Mucosa of descending colon (tissue), 3 donors: ENCODE measurements at regions not wholly inside any gene's neighbourhood (a gene's known extent, or its start where the extent isn't known, plus 50 kb on each side); places are given as distances from the start of the nearest gene placed in this dataset.

ENCODE experiments used
- ATAC-seq: fragments of 200-7000 bp; cut with Tn5 transposase; one replicate; pipeline ENCODE4 v1.9.1; 2020; ENCODE audit warnings: mild to moderate bottlenecking, moderate library complexity
- DNase-seq, 3 donors: peaks; one replicate each; pipeline ENCODE4 v3.0.0-alpha.2; 2020
- H3K36me3 ChIP-seq: fragments of 200-600 bp; one replicate; pipeline ENCODE4 v1.8.0; 2021; ENCODE audit warnings: low read depth, mild to moderate bottlenecking
- H3K4me1 ChIP-seq: fragments of 200-600 bp; one replicate; pipeline ENCODE4 v1.8.0; 2021; ENCODE audit warnings: low read depth, mild to moderate bottlenecking
- H3K4me3 ChIP-seq: fragments of 200-600 bp; one replicate; pipeline ENCODE4 v1.8.0; 2021; ENCODE audit warnings: mild to moderate bottlenecking
- H3K9me3 ChIP-seq: fragments of 200-600 bp; one replicate; pipeline ENCODE4 v1.8.0; 2021; ENCODE audit warnings: mild to moderate bottlenecking
- CTCF ChIP-seq: fragments of 200-600 bp; IDR thresholded peaks from one replicate; pipeline ENCODE4 v1.8.0; 2022; ENCODE audit warnings: antibody characterized with exemption, mild to moderate bottlenecking
- intact Hi-C, 2 donors: fragments of 100-400 bp; cut with DNase I in 1 of 2; cut with micrococcal nuclease in 1 of 2; formaldehyde crosslinking; loops; one replicate each; pipeline versions ENCODE4 v1.11.0 to v1.11.1; 2022; cut with DNase I, micrococcal nuclease
- donor health status: DM: no; HTN: no; CAD: no; lungs with moderate emphysema.
- donor health status: DM: no; HTN: no; CAD: no.
- donor health status: DM: no; HTN: yes; CAD: no.

DNA sequence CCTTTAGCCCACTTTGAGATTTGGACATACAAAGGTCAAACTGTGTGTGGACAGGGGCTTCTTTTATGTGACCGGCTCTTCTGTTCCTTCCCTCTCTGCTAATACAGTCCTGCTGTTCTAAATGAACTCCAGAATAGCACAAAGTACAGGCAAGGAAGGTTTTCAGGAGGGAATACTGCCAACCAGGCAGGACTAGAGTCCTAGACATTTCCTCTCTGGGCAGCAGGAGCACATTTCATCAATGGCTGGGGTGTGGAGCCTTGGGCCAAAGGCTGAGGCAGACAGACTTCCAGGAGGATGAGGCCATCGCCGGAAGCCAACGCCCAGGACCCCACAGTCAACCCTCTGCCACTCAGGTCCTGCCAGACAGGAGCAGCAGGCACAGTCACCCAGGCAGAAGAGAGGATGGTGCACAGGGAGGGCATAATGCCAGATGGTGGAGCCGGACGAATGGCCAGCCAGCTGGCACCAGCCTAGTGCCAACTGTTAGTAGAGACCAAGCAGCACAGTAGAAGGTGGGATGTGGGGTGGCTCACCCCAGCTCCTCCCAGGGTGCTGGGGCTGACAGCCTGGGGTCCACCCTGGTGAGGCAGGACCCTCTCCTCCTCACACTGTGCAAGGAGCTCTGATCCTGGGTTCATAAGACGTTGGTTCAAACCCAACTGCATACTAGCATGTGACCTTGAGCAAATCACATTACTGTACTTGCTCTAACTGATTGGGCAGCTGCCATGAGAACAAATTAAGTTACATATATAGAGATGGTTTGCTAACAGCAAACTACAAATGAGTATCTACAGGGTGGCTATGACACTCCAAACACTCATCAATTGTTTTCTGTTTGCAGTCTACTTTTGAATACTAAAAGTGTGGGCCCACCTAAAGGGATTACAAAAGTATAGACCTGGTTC lies 410.7 kb downstream of the SIPA1L2 start:
- H3K36me3 ChIP-seq: no peaks in the 10 kb centered on the region
- ATAC-seq (no peak), DNase-seq (no peak)
- intact Hi-C loops: no loop called here
- no peak for TF ChIP-seq CTCF
- H3K4me3 ChIP-seq: no peak overlapping the region
- no peaks in the 10 kb centered on the region for H3K4me1 ChIP-seq
- no peaks in the 10 kb centered on the region for H3K9me3 ChIP-seq

GRCh38 chr1:232213928-232214327 lies 416.0 kb downstream of the SIPA1L2 start:
- no peak for DNase-seq
- Histone ChIP-seq H3K4me3 (no peak overlapping the region), H3K36me3 (no peaks in the 10 kb centered on the region), H3K9me3 (no peaks in the 10 kb centered on the region), H3K4me1 (no peaks in the 10 kb centered on the region)
- intact Hi-C loops: no loop called here
- no peak for ATAC-seq
- TF ChIP-seq CTCF: no peak

GRCh38 chr1:232212253-232212652 lies 417.7 kb downstream of the SIPA1L2 start:
- H3K36me3 ChIP-seq: no peaks in the 10 kb centered on the region
- no peak for TF ChIP-seq CTCF
- H3K4me1 ChIP-seq: no peaks in the 10 kb centered on the region
- ATAC-seq: no peak
- no peak for DNase-seq
- intact Hi-C loops: no loop called here
- H3K9me3 ChIP-seq: no peaks in the 10 kb centered on the region
- H3K4me3 ChIP-seq: no peak overlapping the region

DNA sequence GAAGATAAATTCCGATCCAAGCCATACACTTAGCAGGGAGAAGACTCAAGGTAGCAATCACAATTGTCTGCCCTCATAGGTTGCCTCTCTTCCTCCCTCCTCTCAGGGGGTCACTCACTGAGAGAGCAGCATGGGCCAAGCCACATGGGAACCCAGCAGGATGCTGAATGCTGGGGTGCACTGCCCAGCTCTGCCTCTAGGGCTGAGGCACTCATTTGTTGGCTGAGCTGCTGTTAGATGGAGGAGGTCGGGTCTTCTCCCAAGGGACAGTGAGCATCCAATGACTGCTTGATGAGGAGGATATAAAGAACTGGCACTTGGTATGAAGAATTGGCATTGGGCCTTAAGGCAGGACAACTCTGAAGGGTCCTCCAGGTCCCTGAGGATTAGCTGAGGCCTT lies 418.8 kb downstream of the SIPA1L2 start:
- no peak for TF ChIP-seq CTCF
- no peaks in the 10 kb centered on the region for H3K36me3 ChIP-seq
- H3K4me3 ChIP-seq: no peak overlapping the region
- H3K9me3 ChIP-seq: no peaks in the 10 kb centered on the region
- DNase-seq (no peak), ATAC-seq (peak; percentile 32)
- intact Hi-C loops: no loop called here
- H3K4me1 ChIP-seq: no peaks in the 10 kb centered on the region

- DNase-seq (no peak), ATAC-seq (no peak)
- H3K9me3 ChIP-seq: no peaks in the 10 kb centered on the region
- intact Hi-C loops: no loop called here
- no peak overlapping the region for H3K4me3 ChIP-seq
- H3K4me1 ChIP-seq: no peaks in the 10 kb centered on the region
- no peak for TF ChIP-seq CTCF
- no peaks in the 10 kb centered on the region for H3K36me3 ChIP-seq
These were observed 420.6 kb downstream of the SIPA1L2 start for GRCh38 chr1:232209357-232209756.
